HepG2 (cell line): ENCODE measurements at regions not wholly inside any gene's neighbourhood (a gene's known extent, or its start where the extent isn't known, plus 50 kb on each side); places are given as distances from the start of the nearest gene placed in this dataset.

Experiments
- ATAC-seq: fragments of 200-7000 bp; cut with Tn5 transposase; 3 replicates; pipeline ENCODE4 v1.9.1; 2020; ENCODE audit warnings: mild to moderate bottlenecking, moderate library complexity
- BruUV-seq: library from RNA; stranded (reverse); fragments of 400-500 nt; replicated peaks from 2 replicates; lab custom pipeline; 2021; lab: Mats Ljungman, UMichigan
- CTCF ChIA-PET: fragments of 300-600 bp; formaldehyde crosslinking; extraction: SDS; loops from one replicate; lab custom pipeline; 2021; ENCODE audit warnings: low total read pairs, inconsistent platforms, low intra/inter-chr PET ratio; lab: Yijun Ruan, JAX
- POLR2A ChIA-PET: fragments of 350-600 bp; sonication (Branson Sonifier 250); formaldehyde crosslinking; loops from one replicate; lab custom pipeline; 2020; ENCODE audit warnings: antibody characterized with exemption, inconsistent platforms; lab: Yijun Ruan, JAX
- DNase-seq: peaks from one replicate; pipeline ENCODE4 v3.0.0-alpha.2; 2015; ENCODE audit warnings: low spot score
- FAIRE-seq: peaks from 3 replicates; lab custom pipeline; 2011; peaks lifted over from hg19 to GRCh38; lab: Jason Lieb, UNC
- H2AFZ ChIP-seq: one replicate; pipeline ENCODE4 v1.6.1; 2011; ENCODE audit warnings: low read length, inconsistent platforms
- H3K27ac ChIP-seq: fragments of 300-600 bp; 3 replicates; pipeline ENCODE4 v1.8.0; 2011; ENCODE audit warnings: mixed run types, mild to moderate bottlenecking, mixed read lengths, low read length, inconsistent platforms; ENCODE audit not compliant: insufficient read depth; ENCODE audit errors: extremely low read length
- H3K27me3 ChIP-seq, 2 experiments: fragments of 200-600 bp in 1 of 2; 2 replicates in 1 of 2; 3 replicates in 1 of 2; pipeline versions ENCODE4 v1.6.0 to v1.8.0; 2011; ENCODE audit warnings: low read length in 2 of 2, mild to moderate bottlenecking in 2 of 2, moderate library complexity in 2 of 2, inconsistent platforms in 1 of 2; ENCODE audit not compliant: insufficient read depth in 2 of 2, control insufficient read depth in 1 of 2
- H3K36me3 ChIP-seq, 2 experiments: fragments of 200-600 bp in 1 of 2; replicated peaks in 1 of 2; 2 replicates in 1 of 2; 3 replicates in 1 of 2; pipeline versions ENCODE4 v1.5.1 to v1.8.0; 2011; ENCODE audit warnings: low read length in 2 of 2, inconsistent platforms in 1 of 2; ENCODE audit not compliant: insufficient read depth in 2 of 2, control insufficient read depth in 1 of 2
- H3K4me1 ChIP-seq: 2 replicates; pipeline ENCODE4 v1.5.1; 2012; ENCODE audit warnings: low read length, inconsistent platforms; ENCODE audit not compliant: insufficient read depth
- H3K4me2 ChIP-seq: 2 replicates; pipeline ENCODE4 v1.6.0; 2011; ENCODE audit warnings: low read depth, low read length, inconsistent platforms
- H3K4me3 ChIP-seq, 3 experiments: fragments of 200-600 bp in 1 of 3; sonication (generic), shearing (Covaris generic) in 1 of 3; replicated peaks in 1 of 3; 2 replicates each; pipeline ENCODE4 v1.5.1; 2011 to 2016; ENCODE audit warnings: low read length in 3 of 3, inconsistent platforms in 2 of 3, low read depth in 2 of 3, mild to moderate bottlenecking in 2 of 3, control low read depth in 1 of 3, mixed read lengths in 1 of 3; ENCODE audit not compliant: insufficient read depth in 1 of 3
- H3K79me2 ChIP-seq: one replicate; pipeline ENCODE4 v1.6.1; 2011; ENCODE audit warnings: low read length, inconsistent platforms; ENCODE audit not compliant: insufficient read depth
- H3K9ac ChIP-seq: 2 replicates; pipeline ENCODE4 v1.6.0; 2011; ENCODE audit warnings: mild to moderate bottlenecking, low read depth, low read length, inconsistent platforms; ENCODE audit not compliant: insufficient read depth
- H3K9me3 ChIP-seq: 2 replicates; pipeline ENCODE4 v1.5.1; 2012; ENCODE audit warnings: mild to moderate bottlenecking, low read length
- H4K20me1 ChIP-seq: 2 replicates; pipeline ENCODE4 v1.6.0; 2011; ENCODE audit warnings: inconsistent platforms, mild to moderate bottlenecking, low read length, moderate library complexity; ENCODE audit not compliant: insufficient read depth
- FOXO1 ChIP-seq: sonication (generic); formaldehyde crosslinking; IDR thresholded peaks from 2 replicates; pipeline ENCODE4 v1.4.0; 2020; ENCODE audit warnings: missing genetic modification reagents
- KLF6 ChIP-seq: IDR thresholded peaks from 2 replicates; pipeline ENCODE4 v1.8.0; 2016; ENCODE audit warnings: missing biosample characterization, missing genetic modification reagents
- LCORL ChIP-seq, 2 experiments: fragments of 450-650 bp in 1 of 2; sonication (generic) in 1 of 2; formaldehyde crosslinking in 1 of 2; IDR thresholded peaks; 2 replicates each; pipeline versions ENCODE4 v1.5.0 to v1.6.1; 2017 to 2020; ENCODE audit warnings: antibody characterized with exemption in 1 of 2, missing genetic modification reagents in 1 of 2
- NBN ChIP-seq: fragments of 450-650 bp; conservative IDR thresholded peaks from 2 replicates; pipeline ENCODE4 v1.6.1; 2017
- RNF2 ChIP-seq: fragments of 450-650 bp; conservative IDR thresholded peaks from 2 replicates; pipeline ENCODE4 v1.6.1; 2016; ENCODE audit warnings: low read depth
- SMAD1 ChIP-seq: sonication (generic); formaldehyde crosslinking; IDR thresholded peaks from 2 replicates; pipeline ENCODE4 v1.4.0; 2020; ENCODE audit warnings: missing genetic modification reagents, low read depth, mild to moderate bottlenecking, borderline replicate concordance
- SOX6 ChIP-seq, 2 experiments: fragments of 450-650 bp in 1 of 2; sonication (generic) in 1 of 2; formaldehyde crosslinking in 1 of 2; IDR thresholded peaks; 2 replicates each; pipeline versions ENCODE4 v1.4.0 to v1.6.1; 2017 to 2020; ENCODE audit warnings: antibody characterized with exemption in 1 of 2, mild to moderate bottlenecking in 1 of 2, missing genetic modification reagents in 1 of 2
- TIGD3 ChIP-seq: sonication (generic); formaldehyde crosslinking; IDR thresholded peaks from 2 replicates; pipeline ENCODE4 v1.5.1; 2020; ENCODE audit warnings: mild to moderate bottlenecking, missing genetic modification reagents, borderline replicate concordance
- ZBTB20 ChIP-seq: sonication (generic); formaldehyde crosslinking; IDR thresholded peaks from 2 replicates; pipeline ENCODE4 v1.8.1; 2023; ENCODE audit warnings: missing genetic modification reagents, low read depth, mild to moderate bottlenecking, borderline replicate concordance
- ZBTB43 ChIP-seq: sonication (generic); formaldehyde crosslinking; conservative IDR thresholded peaks from 2 replicates; pipeline ENCODE4 v1.4.0; 2020; ENCODE audit warnings: missing genetic modification reagents
- ZKSCAN5 ChIP-seq: sonication (generic); formaldehyde crosslinking; IDR thresholded peaks from 2 replicates; pipeline ENCODE4 v1.5.1; 2020; ENCODE audit warnings: mild to moderate bottlenecking, missing genetic modification reagents
- ZNF17 ChIP-seq: sonication (generic); formaldehyde crosslinking; IDR thresholded peaks from 2 replicates; pipeline ENCODE4 v1.5.0; 2020; ENCODE audit warnings: mild to moderate bottlenecking, missing genetic modification reagents
- ZNF207 ChIP-seq: fragments of 450-650 bp; IDR thresholded peaks from 2 replicates; pipeline ENCODE4 v1.6.1; 2016; ENCODE audit warnings: antibody characterized with exemption, borderline replicate concordance
- ZNF224 ChIP-seq: sonication (generic); formaldehyde crosslinking; IDR thresholded peaks from 2 replicates; pipeline ENCODE4 v1.5.0; 2020; ENCODE audit warnings: mild to moderate bottlenecking, missing genetic modification reagents
- ZNF33A ChIP-seq: sonication (generic); formaldehyde crosslinking; IDR thresholded peaks from 2 replicates; pipeline ENCODE4 v1.5.1; 2020; ENCODE audit warnings: missing genetic modification reagents, mild to moderate bottlenecking, moderate library complexity, borderline replicate concordance
- ZNF598 ChIP-seq: sonication (generic); formaldehyde crosslinking; IDR thresholded peaks from 2 replicates; pipeline ENCODE4 v1.5.1; 2020; ENCODE audit warnings: mild to moderate bottlenecking, missing genetic modification reagents, borderline replicate concordance
- ZNF616 ChIP-seq: sonication (generic); formaldehyde crosslinking; IDR thresholded peaks from 2 replicates; pipeline ENCODE4 v1.5.0; 2020; ENCODE audit warnings: low read depth, mild to moderate bottlenecking, missing genetic modification reagents
- ZNF737 ChIP-seq: sonication (generic); formaldehyde crosslinking; IDR thresholded peaks from 2 replicates; pipeline ENCODE4 v1.5.0; 2020; ENCODE audit warnings: missing genetic modification reagents, mild to moderate bottlenecking, borderline replicate concordance
- WGBS: methylation state at CpG from one replicate; pipeline ENCODE4 v1.1.6; 2017; ENCODE audit warnings: low lambda C conversion rate; 5-methylcytosine and 5-hydroxymethylcytosine counted together
- in situ Hi-C: cut with HindIII; loops from 2 replicates; pipeline ENCODE4 v1.10.0; 2017; ENCODE audit warnings: low pct_unique_long_range_greater_than_20kb; ENCODE audit not compliant: extremely low pct_ligation_motif_present
- intact Hi-C: fragments of 100-400 bp; cut with micrococcal nuclease; formaldehyde crosslinking; loops from one replicate; pipeline ENCODE4 v1.10.0; 2022; ENCODE audit not compliant: unreplicated experiment

DNA sequence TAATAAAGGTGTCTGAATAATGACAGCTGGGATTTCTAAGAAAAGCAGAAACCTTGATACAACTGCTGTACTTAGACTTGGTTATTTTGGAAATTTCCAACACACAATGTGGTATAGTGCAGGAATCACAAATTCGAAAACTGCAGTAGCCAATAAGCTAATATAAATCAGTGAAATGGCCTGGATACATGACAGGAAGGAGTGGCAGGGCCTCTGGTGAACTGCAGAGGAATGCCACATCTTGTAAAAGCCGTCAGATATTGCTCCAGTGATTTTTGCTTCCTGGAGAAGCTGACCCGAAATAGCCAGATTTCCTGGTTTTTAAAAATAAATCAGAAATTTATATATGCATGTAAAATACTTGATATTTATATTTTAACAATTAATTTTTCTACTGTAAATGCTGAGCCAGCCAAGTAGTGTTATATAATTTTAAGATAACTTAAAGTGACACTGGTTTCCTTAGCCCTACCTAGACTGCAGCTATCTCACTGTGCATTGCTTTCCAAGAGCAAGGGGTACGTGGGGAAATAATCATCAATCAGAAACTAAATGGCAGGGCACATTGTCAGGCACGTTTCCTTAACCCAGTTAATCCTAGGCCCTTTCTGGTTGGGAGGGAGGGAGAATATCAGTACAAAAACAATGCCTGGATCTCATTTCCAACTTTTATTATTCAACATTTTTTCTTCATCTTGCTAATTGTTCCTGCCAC, 182.4 kb downstream of the RASEF start:
- H3K9me3 ChIP-seq = no peaks in the 10 kb centered on the region
- no peaks in the 10 kb centered on the region for H3K27me3 ChIP-seq
- no peak overlapping the region for H3K9ac ChIP-seq
- ChIA-PET CTCF (no interaction called here), POLR2A (no interaction called here)
- H2AFZ ChIP-seq = no peak overlapping the region
- DNase-seq = no peak
- H3K4me1 ChIP-seq = no peaks in the 10 kb centered on the region
- no peaks in the 10 kb centered on the region for H3K36me3 ChIP-seq
- H3K27ac ChIP-seq = no peak overlapping the region
- in situ Hi-C loops (no loop called here), intact Hi-C loops (no loop called here)
- BruUV-seq = no TSS peak
- no peak for TF ChIP-seq RNF2
- no peak for TF ChIP-seq ZKSCAN5 (CRISPR knock-in tag)
- TF ChIP-seq TIGD3 (CRISPR knock-in tag) = no peak
- no peak for TF ChIP-seq ZBTB20 (CRISPR knock-in tag)
- no peak for TF ChIP-seq ZNF207
- no peak for TF ChIP-seq FOXO1 (CRISPR knock-in tag)
- TF ChIP-seq ZNF598 (CRISPR knock-in tag) = no peak
- no peak for TF ChIP-seq ZNF616 (CRISPR knock-in tag)
- no peak for TF ChIP-seq KLF6 (CRISPR knock-in tag)
- no peak for TF ChIP-seq ZNF224 (CRISPR knock-in tag)
- TF ChIP-seq LCORL (IDR thresholded peaks at IDR 0.05) = no peak
- no peak for TF ChIP-seq LCORL (CRISPR knock-in tag; IDR thresholded peaks at IDR 0.05)
- no peak for TF ChIP-seq SMAD1 (CRISPR knock-in tag)
- no peak for TF ChIP-seq ZBTB43 (CRISPR knock-in tag)
- TF ChIP-seq SOX6 (IDR thresholded peaks at IDR 0.05) = no peak
- no peak for TF ChIP-seq SOX6 (CRISPR knock-in tag; IDR thresholded peaks at IDR 0.05)
- no peak for TF ChIP-seq ZNF737 (CRISPR knock-in tag)
- no peak for TF ChIP-seq NBN
- no peak for TF ChIP-seq ZNF17 (CRISPR knock-in tag)
- no peak for TF ChIP-seq ZNF33A
- 3% methylated on average over 5 of the region's 5 CpGs for WGBS
- no peak for ATAC-seq
- no peaks in the 10 kb centered on the region for H3K79me2 ChIP-seq
- no peak for FAIRE-seq
- H3K4me2 ChIP-seq = no peak overlapping the region
- no peak overlapping the region for H3K4me3 ChIP-seq
- H4K20me1 ChIP-seq = no peaks in the 10 kb centered on the region
